Sciatic nerve (tissue), 2 donors: ENCODE measurements at regions not wholly inside any gene's neighbourhood (a gene's known extent, or its start where the extent isn't known, plus 50 kb on each side); places are given as distances from the start of the nearest gene placed in this dataset.

ENCODE experiments used
- ATAC-seq: fragments of 200-7000 bp; cut with Tn5 transposase; one replicate; pipeline ENCODE4 v1.9.1; 2020; ENCODE audit warnings: mild to moderate bottlenecking, moderate library complexity
- DNase-seq: peaks from one replicate; pipeline ENCODE4 v3.0.0-alpha.2; 2020; ENCODE audit warnings: low spot score
- intact Hi-C: fragments of 100-400 bp; cut with DNase I; formaldehyde crosslinking; loops from one replicate; pipeline ENCODE4 v1.14.2; 2022
- donor health status: DM: no; HTN: no; CAD: no.
- donor health status: DM: no; HTN: no; CAD: no.

DNA sequence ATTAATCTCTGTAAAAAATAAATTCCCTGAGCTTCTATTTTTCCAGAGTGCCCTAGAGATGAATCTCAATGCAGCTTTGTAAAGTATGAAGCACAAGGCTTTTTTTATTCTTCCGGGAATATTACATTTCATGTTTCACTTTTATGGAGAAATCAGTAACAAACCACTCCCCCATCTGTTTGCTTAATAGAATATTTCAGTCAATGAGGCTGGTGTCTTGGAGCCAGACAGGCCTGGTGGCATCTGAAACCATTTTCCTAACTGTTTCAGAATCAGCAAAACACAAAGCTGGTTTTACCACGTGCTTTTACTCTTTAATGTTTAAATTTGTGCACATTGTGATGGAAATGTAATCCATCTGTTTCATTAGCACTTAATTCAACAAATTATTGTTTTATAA, 400.8 kb upstream of the HSF2 start:
- intact Hi-C loops = no loop called here
- ATAC-seq (no peak), DNase-seq (no peak)

DNA sequence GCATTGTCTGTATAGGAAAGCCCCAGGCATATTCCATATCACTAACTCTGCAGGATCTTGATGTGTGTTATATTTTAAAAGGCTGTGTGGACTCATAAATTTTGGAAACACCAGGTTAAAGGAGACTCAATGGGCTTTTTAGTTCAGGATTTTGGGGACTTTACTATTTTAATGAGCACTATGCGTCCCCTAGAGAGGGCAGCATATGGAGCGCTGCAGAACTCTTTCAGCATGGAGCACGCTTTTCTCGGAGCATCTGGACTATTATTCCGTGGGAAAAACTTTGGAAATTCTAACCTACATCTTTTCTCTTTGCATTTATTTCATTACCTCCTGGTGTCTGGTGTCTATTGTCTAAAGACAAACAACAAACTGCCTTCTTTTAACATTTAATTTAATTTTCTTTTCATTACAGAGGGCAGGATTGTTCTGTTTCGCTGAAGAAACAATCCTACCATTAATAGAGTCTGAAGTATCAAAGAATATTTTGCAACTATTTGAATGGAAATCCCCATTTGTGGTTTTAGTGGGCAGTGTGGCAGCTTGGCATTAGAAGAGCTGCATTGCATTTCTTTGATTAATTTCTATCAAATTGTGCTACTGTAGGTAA, 399.9 kb upstream of the HSF2 start:
- intact Hi-C loops = no loop called here
- DNase-seq (no peak), ATAC-seq (no peak)

DNA sequence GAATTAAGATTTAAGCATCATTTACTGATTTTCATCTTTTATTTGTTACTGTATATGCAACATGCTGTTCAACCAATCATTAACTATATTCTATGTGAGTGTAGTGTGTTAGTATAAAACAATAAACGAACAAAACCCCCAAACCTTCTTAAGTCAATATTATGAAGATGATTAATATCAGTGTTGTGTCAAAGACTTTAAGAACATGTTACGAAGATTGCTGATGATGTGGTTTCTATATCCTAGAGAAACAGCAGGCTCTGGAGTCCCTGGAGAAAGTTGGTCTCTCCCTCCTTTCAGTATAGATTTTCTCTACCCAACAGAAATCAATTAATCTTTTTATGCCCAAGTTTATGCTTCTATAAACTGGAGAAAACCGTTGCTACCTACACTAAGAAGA, 393.8 kb upstream of the HSF2 start:
- intact Hi-C loops = no loop called here
- DNase-seq (no peak), ATAC-seq (no peak)

DNA sequence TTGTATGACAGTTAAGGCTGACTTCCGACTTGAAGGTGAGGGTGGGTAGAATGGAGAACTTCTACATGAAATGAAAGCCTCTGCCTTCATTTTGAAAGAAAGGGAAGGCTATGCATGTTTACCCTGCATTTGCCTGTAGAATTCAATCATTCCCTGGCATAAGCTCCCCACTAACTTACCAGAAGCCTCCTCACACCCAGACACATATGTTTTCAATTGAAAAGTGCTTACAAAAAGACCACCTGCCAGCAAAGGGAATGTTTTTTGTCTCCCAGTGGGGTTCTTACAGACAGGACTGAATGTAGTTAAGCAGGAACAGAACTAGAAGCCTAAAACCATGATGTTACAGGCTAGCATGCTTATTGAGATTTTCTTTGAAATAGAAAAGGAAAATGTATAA, 392.1 kb upstream of the HSF2 start:
- ATAC-seq (no peak), DNase-seq (no peak)
- intact Hi-C loops = no loop called here

DNA sequence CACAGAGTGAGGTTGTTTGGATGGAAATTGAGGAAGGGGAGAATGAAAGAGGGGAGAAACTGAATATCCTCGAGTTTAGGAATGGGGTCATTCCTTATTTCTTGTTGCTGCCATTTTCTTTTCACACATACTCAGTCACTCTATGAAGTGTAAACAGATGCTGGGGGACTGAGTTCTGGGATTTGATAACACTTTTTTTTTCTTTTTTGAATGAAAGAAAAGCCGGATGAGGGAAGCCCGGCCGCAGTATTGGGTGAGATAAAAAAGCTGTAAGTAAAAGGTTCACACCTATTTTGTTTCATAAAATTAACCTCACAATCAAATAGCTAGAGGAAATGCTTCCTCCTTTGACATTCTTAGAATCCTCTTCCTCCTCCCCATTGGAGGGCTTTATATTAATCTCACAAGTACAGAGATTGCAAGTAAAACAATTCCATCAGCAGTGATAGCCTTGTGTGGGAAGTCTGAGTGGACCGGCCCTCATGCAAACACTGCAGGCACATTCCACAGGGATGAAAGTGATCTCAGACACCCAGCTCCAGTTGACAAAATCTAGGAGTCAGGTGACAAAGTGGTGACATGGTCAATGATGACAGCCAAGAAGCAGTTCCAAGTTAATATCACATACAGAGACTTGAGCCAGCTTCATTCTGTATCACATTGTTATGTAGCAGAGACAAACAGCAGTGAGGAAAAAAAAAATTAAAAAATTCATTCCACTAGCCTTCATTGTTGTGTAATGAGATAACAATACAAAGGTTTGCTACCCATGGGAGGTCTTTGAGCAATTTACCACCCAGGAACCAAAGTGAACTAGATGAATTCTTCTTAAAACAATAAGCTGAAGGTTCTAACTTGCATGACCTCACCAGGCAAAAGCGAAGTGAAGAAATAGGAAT, 391.1 kb upstream of the HSF2 start:
- peak; percentile 45 for ATAC-seq
- no peak for DNase-seq
- intact Hi-C loops = no loop called here

DNA sequence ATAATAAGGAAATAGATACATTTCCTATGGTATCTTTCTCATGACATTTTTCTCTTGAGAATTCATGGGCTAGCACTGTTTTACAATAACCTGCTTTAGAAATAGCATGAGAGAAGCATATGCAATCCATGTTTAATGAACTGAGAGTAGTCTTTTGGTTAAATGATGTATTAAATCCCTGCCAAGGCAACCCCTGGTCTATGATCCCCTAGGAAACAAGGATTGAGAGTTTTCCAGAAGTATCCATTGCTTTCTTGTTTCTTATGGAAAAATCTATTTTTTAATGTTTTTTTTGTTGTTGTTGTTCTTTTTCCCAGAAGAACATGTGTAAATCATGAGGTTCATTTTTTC, 390.5 kb upstream of the HSF2 start:
- DNase-seq = no peak
- intact Hi-C loops = no loop called here
- ATAC-seq = no peak

DNA sequence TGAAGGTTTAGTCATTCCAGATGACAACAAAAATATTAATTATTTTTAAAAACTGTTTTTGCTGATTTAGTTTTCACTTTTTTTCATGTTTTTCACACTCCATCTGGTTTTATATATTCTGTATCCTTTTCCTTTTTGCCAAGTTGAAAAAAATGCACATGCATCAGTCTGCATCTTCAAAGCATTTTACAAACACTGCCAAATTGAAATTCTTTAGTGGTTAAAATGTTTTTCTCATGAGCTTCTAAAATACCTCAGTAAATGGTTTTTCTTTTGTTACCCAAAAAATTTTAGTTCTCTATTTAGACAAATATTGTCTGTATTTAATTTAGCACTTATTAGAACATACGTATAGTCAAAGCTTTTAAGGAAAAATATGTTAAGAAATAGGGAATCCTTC, 386.9 kb upstream of the HSF2 start:
- DNase-seq = no peak
- ATAC-seq = no peak
- intact Hi-C loops = no loop called here

DNA sequence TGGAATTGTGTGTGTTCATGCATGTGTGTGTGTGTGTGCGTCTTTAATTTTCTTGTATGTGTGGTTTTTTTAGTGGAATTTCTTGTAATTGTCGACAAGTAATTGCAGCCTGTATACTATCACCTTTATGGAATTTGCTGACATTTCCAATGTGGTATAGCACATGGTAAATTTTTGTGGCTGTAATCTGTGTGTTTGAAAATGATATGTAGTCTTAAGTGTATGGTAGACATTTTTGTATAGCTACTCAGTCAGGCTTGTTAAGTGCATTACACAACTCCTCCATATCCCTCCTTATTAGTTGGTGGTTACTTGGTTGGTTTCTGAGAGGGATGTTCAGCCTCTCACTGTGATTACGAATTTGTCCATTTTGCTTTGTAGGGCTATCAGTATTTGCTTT, 384.5 kb upstream of the HSF2 start:
- ATAC-seq = no peak
- intact Hi-C loops = no loop called here
- DNase-seq = no peak

DNA sequence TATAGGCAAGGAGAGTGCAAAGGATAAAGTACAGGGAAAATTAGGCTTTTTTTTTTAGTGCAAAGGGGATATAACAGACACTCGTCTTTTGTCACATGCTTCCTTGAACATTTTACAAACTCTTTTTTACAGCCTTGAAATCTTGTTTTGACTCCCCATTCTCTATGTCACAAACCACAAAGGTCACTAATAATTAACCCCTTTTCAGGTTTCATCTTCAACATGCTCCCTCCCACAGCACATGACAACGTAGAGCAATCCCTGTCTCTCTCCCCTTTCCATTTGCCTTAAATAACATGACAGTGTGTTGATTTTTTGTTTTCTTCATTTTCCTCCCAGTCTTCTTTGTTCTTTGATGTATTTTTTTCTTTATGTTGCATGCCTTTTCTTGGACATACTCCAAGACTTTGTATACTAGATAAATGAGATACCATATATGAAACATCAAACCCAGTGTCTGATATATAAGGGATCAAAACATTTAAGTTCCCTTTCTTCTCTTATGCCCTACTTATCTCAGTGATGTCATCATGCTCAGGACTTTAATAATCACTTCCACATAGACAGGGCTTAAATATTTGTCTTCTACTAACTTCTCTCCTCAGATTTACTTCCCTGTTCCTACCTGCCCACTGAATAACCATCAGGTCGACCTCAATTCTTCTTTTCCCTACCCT, 378.7 kb upstream of the HSF2 start:
- no peak for ATAC-seq
- intact Hi-C loops = no loop called here

DNA sequence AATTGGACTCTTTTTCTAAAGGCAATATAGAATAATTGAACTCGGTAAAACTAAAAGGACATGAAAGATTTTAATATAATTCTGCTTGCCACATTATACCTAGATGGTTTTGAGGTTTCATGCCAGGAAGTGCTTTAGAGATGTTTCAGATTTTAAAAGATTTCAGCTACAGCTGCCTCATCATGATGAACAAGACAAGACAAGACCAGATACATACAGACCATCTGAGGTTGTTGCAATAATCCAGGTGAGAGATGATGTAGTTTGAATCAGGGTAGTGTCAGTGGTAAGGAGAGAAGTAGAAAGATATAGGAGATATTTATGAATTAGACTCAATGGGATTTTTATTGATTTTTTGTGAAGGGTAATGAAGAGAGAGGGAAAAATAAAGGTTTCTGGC, 374.3 kb upstream of the HSF2 start:
- DNase-seq (no peak), ATAC-seq (no peak)
- intact Hi-C loops = no loop called here

More for the DNA sequence above, 378.7 kb upstream of the HSF2 start:
- no peak for DNase-seq

DNA sequence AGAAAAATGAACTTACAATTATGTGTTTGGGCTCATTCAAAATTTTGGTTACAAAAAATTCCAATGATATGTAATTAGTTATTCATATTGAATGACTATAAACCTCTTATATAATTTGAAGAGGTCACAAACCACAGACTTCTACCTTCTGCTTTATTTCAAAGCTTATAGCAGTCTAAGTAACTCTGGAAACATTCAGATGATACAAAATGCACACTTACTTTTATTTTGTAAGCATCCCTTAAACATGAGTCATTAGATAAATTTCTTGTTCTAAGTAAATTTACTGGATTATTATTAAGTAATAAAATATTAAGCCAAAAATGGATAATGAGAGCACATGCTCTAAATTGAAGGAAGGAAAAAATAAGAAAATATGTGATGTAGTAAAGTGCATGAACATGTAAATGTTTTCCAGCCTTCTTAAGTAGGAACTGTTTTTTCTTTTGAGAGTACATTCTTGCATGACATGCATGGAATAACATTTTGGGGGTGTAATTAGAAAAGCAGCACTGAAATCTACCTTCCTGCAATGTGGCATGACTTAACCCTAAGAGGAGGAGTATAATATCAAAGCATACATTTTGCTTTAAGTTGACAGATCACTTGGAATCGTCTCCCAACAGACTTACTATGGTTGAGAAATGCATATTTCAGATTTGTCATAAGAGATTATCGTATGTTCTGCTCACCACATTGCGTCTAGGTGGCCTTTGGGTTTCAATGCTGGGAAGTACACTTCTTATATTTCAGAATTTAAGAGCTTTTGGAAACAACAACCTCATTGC, 372.7 kb upstream of the HSF2 start:
- intact Hi-C loops = no loop called here
- no peak for DNase-seq
- no peak for ATAC-seq

DNA sequence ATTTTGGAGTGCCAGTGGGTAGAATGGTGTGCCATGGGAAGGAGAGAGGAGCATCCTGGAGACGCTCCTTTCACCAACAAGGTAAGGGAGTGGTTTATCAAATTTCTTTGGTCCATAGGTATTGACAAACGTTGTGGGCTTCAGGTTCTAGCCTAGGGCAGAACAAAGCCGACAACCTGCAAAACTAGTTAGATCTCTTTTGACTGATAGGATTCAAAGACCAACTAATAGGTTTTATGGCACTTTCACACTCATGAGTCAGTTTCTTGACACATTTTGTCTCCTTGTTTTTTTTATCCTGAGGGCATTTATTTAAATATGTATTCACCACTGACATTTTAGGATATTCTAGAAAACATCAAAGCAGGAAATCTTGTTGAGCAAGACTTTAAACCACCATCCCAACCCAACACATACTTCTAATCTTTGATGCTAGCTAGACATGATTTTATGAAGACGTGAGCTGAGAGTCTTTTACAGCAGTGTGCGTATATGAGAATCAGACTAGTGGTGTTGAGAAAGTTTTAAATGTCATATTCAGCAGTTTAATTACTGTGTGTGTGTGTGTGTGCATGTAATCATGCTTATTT, 370.4 kb upstream of the HSF2 start:
- intact Hi-C loops = no loop called here
- ATAC-seq (no peak), DNase-seq (no peak)

DNA sequence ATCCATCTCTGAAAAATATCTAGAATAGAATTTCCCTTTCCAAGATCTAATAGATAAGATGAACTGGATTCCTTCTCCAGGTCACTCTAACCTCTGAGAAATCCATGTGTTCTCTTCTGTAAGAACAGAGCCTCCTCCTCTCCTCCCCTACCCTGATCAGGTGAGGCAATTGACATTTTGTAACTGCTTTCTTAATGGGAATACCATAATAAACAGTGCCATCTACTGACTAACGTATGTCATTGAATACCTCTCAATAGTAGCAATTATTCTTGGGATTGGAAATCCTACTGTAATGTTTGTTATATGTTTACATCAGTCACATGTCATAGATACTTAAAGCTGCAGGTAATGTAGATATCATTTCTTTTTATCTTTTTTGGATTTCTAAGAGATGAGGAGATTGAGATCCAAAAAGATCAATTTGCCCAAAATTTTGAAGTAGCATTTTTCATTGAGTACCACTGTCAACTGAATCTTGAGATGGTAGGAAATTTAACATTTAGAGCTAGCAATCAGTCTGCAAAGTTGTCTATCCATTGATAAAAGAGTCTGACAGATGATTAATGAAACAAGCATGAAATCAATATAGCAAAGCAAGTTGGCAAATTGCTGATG, 365.8 kb upstream of the HSF2 start:
- intact Hi-C loops = loop anchor here (10.0 kb wide), 1 partner anchor 599 kb away; the partner anchor contains the start of gene GJA1
- DNase-seq (no peak), ATAC-seq (peak; percentile 87)

DNA sequence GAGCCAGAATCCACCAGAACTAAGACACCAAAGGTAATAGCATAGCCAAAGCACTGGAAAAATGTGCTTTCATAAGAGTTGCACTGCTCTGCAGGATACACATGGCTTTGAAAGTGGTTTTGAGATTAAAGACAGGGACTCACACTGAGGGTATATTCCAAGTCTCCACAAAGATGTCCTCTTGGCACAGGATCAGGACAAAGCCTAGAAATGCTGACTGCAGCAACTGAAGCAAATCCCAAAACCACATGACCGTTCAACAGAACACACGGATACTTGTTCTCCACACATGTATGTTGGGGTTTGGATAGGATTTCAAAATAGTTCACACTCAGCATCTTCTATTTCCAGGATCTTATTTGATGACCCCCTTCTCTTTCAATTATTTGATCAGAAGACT, 364.3 kb upstream of the HSF2 start:
- intact Hi-C loops = loop anchor here (10.0 kb wide), 1 partner anchor 600 kb away; the partner anchor contains the start of gene GJA1
- peak; percentile 52 for ATAC-seq
- DNase-seq = no peak

DNA sequence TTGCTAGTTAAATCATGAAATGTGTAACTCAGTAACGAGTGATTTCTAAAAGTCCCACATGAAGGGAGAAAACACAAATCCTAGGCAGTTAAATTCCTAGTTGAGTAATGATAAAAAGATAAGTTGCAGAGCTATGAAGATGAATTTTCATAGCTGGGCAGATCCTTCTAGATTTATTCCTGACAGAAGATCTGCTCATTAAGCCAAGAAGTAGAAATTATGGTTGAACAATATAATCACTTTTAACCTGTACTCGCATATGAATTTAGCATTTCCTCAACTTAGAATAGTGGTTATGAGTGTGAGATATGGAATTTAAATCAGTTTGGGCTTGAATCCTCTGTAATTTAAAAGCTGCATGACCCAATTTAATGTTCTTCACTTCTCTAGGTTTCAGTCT, 359.2 kb upstream of the HSF2 start:
- intact Hi-C loops = no loop called here
- ATAC-seq (no peak), DNase-seq (no peak)

DNA sequence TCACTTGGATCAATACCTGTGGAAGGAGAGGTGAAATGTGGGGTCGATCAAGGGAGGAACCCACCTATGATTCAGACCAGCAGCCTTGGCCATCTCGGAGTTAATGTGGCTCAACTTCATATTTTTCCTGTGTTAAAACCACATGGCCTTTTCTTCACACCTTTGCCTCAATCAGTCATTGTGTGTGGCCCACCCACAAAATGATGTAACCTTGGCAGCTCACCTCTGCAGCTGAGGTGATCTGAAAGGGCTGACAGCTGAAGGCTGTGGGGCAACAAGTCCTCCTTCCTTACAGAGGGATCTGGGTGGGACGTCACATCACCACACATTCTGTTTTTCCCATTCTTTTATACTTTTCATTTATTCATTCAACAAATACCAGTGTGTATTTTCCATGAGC, 357.1 kb upstream of the HSF2 start:
- ATAC-seq (no peak), DNase-seq (no peak)
- intact Hi-C loops = no loop called here

DNA sequence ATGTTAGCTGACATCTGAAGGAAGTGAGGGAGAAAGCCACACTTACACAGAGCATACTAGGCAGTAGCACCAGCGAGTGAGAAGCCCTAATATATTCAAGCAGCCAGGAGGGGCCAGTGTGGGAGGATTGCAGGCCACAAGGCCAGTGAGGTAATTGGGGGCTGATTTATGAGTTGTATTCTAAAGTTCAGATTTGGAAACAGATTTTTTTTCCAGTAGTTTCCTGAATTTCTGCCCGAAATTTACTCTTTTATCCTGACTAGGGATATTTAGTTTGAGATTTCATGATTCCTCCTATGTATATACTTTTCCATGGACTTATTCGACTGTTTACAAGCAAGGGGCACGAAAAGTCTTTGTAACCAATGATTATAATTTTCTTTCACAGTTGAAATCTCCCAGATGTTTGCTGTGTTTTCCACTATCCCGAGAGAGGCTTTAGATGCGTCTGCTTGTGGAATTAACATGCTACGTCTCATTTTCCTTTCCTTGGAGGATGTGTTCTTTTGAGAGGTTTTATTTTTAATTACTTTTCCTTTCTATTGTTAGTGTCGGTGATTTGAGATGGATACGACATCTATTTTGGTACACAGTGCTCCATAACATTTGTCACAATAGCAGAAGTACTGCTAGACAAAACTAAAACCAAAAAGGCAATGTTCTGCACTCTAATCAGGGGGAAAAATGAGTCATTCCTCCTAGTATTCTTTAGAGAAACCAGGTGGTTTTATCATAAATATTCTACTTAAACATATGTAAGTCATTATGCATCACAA, 356.3 kb upstream of the HSF2 start:
- peak; percentile 86 for ATAC-seq
- intact Hi-C loops = no loop called here

DNA sequence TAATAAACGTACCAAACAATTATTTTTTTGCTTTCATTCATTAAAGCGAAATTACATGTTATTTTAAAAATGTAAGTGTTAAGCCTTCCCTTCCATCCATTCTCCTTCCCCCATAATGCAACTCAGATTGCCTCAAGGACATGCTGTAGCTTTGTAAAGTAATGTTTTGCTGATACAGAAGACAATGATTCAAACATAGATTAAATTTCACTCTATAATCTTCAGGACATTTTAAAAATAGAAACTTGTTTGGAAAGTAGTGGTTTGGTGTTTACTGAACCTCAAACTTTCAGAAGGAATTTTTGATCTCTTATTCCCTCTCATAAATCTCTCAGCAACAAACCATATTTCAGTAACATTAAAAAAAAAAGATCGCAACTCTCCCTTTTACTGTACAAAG, 350.9 kb upstream of the HSF2 start:
- intact Hi-C loops = no loop called here
- DNase-seq (no peak), ATAC-seq (no peak)

More for the DNA sequence above, 356.3 kb upstream of the HSF2 start:
- no peak for DNase-seq
